Keratinocyte (primary cell): ENCODE measurements at regions not wholly inside any gene's neighbourhood (a gene's known extent, or its start where the extent isn't known, plus 50 kb on each side); places are given as distances from the start of the nearest gene placed in this dataset.
"Not testable (repeated sequence)": the region's sequence is repeated elsewhere in the genome, so short reads cannot be mapped to it uniquely, and the experiment has no call there.

Source experiments
- DNase-seq: peaks from one replicate; pipeline ENCODE4 v3.0.0-alpha.2; 2011; ENCODE audit warnings: low read depth, missing footprints, low spot score
- FAIRE-seq: peaks from 2 replicates; lab custom pipeline; 2011; peaks lifted over from hg19 to GRCh38; lab: Jason Lieb, UNC
- H2AFZ ChIP-seq: 2 replicates; pipeline ENCODE4 v1.6.0; 2012; ENCODE audit warnings: low read length, control low read depth, inconsistent platforms; ENCODE audit not compliant: control insufficient read depth
- H3K27ac ChIP-seq: 2 replicates; pipeline ENCODE4 v1.5.1; 2011; ENCODE audit warnings: low read length; ENCODE audit not compliant: control insufficient read depth, insufficient read depth
- H3K27me3 ChIP-seq: 3 replicates; pipeline ENCODE4 v1.6.0; 2011; ENCODE audit warnings: low read length; ENCODE audit not compliant: control insufficient read depth, insufficient read depth; ENCODE audit errors: extremely low read depth
- H3K36me3 ChIP-seq, 2 experiments: 2 replicates in 1 of 2; 3 replicates in 1 of 2; pipeline ENCODE4 v1.5.1; 2011; ENCODE audit warnings: low read length in 2 of 2, mild to moderate bottlenecking in 1 of 2; ENCODE audit not compliant: control insufficient read depth in 2 of 2, insufficient read depth in 2 of 2; ENCODE audit errors: extremely low read depth in 1 of 2
- H3K4me1 ChIP-seq: 3 replicates; pipeline ENCODE4 v1.5.1; 2011; ENCODE audit warnings: low read length; ENCODE audit not compliant: control insufficient read depth, insufficient read depth; ENCODE audit errors: extremely low read depth
- H3K4me2 ChIP-seq: 3 replicates; pipeline ENCODE4 v1.6.0; 2011; ENCODE audit warnings: low read depth, low read length; ENCODE audit not compliant: control insufficient read depth, insufficient read depth; ENCODE audit errors: extremely low read depth
- H3K4me3 ChIP-seq, 3 experiments: fragments of 200-600 bp in 1 of 3; sonication (generic) in 1 of 3; 2 replicates in 2 of 3; 3 replicates in 1 of 3; pipeline ENCODE4 v1.5.1; 2011 to 2016; ENCODE audit warnings: low read length in 3 of 3, mild to moderate bottlenecking in 3 of 3, control low read depth in 2 of 3, inconsistent platforms in 1 of 3, low read depth in 1 of 3, mixed read lengths in 1 of 3, mixed run types in 1 of 3, moderate library complexity in 1 of 3; ENCODE audit not compliant: control insufficient read depth in 2 of 3, insufficient read depth in 2 of 3; ENCODE audit errors: extremely low read depth in 1 of 3
- H3K79me2 ChIP-seq: 2 replicates; pipeline ENCODE4 v1.6.0; 2012; ENCODE audit warnings: low read length; ENCODE audit not compliant: control insufficient read depth, insufficient read depth
- H3K9ac ChIP-seq: 3 replicates; pipeline ENCODE4 v1.6.0; 2011; ENCODE audit warnings: low read length; ENCODE audit not compliant: control insufficient read depth, insufficient read depth; ENCODE audit errors: extremely low read depth
- H3K9me1 ChIP-seq: 3 replicates; pipeline ENCODE4 v1.6.0; 2011; ENCODE audit warnings: low read length; ENCODE audit not compliant: control insufficient read depth, insufficient read depth; ENCODE audit errors: extremely low read depth
- H3K9me3 ChIP-seq: 2 replicates; pipeline ENCODE4 v1.5.1; 2012; ENCODE audit warnings: low read depth, low read length; ENCODE audit not compliant: control insufficient read depth
- H4K20me1 ChIP-seq: 3 replicates; pipeline ENCODE4 v1.6.0; 2011; ENCODE audit warnings: low read length; ENCODE audit not compliant: control insufficient read depth, insufficient read depth; ENCODE audit errors: extremely low read depth
- CTCF ChIP-seq, 3 experiments: IDR thresholded peaks in 1 of 3; conservative IDR thresholded peaks in 1 of 3; optimal IDR thresholded peaks in 1 of 3; 2 replicates in 2 of 3; 3 replicates in 1 of 3; pipeline versions ENCODE3 to v1.5.1; 2011; ENCODE audit warnings: low read length in 3 of 3, mild to moderate bottlenecking in 3 of 3, moderate library complexity in 2 of 3, control low read depth in 1 of 3, inconsistent platforms in 1 of 3; ENCODE audit not compliant: insufficient read depth in 2 of 3; ENCODE audit errors: extremely low read depth in 1 of 3
- EZH2 ChIP-seq: IDR thresholded peaks from one replicate; pipeline ENCODE4 v1.6.1; 2012; ENCODE audit warnings: inconsistent platforms, mild to moderate bottlenecking, low read length, moderate library complexity
- dilution Hi-C: fragments of 300-500 bp; cut with MboI; formaldehyde crosslinking; loops from one replicate; pipeline ENCODE4 v1.7.0; 2020; ENCODE audit warnings: low sequenced_read_pairs; ENCODE audit not compliant: extremely low pct_ligation_motif_present

DNA sequence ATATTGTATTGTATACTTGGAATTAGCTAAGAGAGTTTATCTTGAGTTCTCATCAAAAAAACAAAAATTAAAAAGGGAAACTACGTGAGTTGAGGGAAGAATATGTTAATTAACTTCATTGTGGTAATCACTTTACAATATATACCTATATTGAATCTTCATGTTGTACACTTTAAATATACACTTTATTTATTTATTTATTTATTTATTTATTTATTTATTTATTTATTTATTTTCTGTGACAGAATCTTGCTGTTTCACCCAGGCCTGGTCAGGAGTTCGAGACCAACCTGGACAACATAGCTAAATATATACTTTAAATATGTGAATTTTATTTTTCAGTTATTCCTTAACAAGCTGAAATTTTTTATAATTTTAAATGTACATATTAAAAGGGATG lies 74.1 kb downstream of the VIP start:
- no peaks in the 10 kb centered on the region for H4K20me1 ChIP-seq
- no peaks in the 10 kb centered on the region for H3K79me2 ChIP-seq
- no peaks in the 10 kb centered on the region for H3K9me1 ChIP-seq
- H3K9me3 ChIP-seq = no peaks in the 10 kb centered on the region
- TF ChIP-seq EZH2 = no peak
- TF ChIP-seq CTCF (optimal IDR thresholded peaks at IDR 0.05 in 1 of 3, IDR thresholded peaks at IDR 0.05 in 1 of 3, conservative IDR thresholded peaks at IDR 0.05 in 1 of 3; ENCODE audit: extremely low read depth in 1 of 3, insufficient read depth in 2 of 3, low read length in 3 of 3) = no peak
- H3K27me3 ChIP-seq = no peaks in the 10 kb centered on the region
- H3K4me3 ChIP-seq = no peak overlapping the region
- no peak for FAIRE-seq
- H3K9ac ChIP-seq = no peak overlapping the region
- H3K4me2 ChIP-seq = no peak overlapping the region
- no peak for DNase-seq
- dilution Hi-C loops = no loop called here
- H3K27ac ChIP-seq = no peak overlapping the region
- no peaks in the 10 kb centered on the region for H3K36me3 ChIP-seq
- H2AFZ ChIP-seq = no peak overlapping the region
- H3K4me1 ChIP-seq = no peaks in the 10 kb centered on the region

DNA sequence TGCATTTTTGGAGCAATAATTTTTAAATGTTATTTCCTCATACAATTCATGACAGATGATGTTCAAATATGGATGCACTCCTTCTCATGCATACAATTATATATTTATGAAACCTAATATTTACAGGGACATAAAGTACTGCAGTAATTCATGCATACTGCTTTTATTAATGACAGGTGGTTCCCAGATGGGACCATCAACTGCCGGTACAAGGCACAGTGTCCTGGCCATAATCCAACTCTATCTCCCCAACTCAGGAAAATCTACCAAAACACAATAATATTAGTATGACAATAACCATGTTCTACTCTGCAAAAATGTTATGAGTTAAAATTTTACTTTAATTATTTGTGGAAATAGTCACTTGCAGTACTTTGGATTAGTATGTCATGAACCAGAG lies 77.8 kb downstream of the VIP start:
- no peak for DNase-seq
- H3K27ac ChIP-seq = no peak overlapping the region
- H4K20me1 ChIP-seq = no peaks in the 10 kb centered on the region
- FAIRE-seq = no peak
- no peak overlapping the region for H2AFZ ChIP-seq
- TF ChIP-seq EZH2 (no peak), CTCF (optimal IDR thresholded peaks at IDR 0.05 in 1 of 3, IDR thresholded peaks at IDR 0.05 in 1 of 3, conservative IDR thresholded peaks at IDR 0.05 in 1 of 3; ENCODE audit: extremely low read depth in 1 of 3, insufficient read depth in 2 of 3, low read length in 3 of 3) (no peak)
- H3K4me2 ChIP-seq = no peak overlapping the region
- dilution Hi-C loops = no loop called here
- no peaks in the 10 kb centered on the region for H3K4me1 ChIP-seq
- no peaks in the 10 kb centered on the region for H3K79me2 ChIP-seq
- H3K4me3 ChIP-seq = no peak overlapping the region
- H3K36me3 ChIP-seq = no peaks in the 10 kb centered on the region
- no peaks in the 10 kb centered on the region for H3K27me3 ChIP-seq
- H3K9ac ChIP-seq = no peak overlapping the region
- no peaks in the 10 kb centered on the region for H3K9me3 ChIP-seq
- no peaks in the 10 kb centered on the region for H3K9me1 ChIP-seq

DNA sequence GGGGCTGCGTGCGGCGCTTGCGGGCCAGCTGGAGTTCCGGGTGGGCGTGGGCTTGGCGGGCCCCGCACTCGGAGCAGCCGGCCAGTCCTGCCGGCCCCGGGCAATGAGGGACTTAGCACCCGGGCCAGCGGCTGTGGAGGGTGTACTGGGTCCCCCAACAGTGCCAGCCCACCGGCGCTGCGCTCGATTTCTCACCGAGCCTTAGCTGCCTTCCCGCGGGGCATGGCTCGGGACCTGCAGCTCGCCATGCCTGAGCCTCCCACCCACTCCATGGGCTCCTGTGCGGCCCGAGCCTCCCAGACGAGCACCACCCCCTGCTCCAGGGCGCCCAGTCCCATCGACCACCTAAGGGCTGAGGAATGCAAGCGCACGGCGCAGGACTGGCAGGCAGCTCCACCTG lies 83.8 kb downstream of the VIP start:
- H3K27me3 ChIP-seq, DNase-seq, H3K9me3 ChIP-seq, H4K20me1 ChIP-seq, H3K9ac ChIP-seq, H3K4me3 ChIP-seq, H3K36me3 ChIP-seq, H3K9me1 ChIP-seq, H3K79me2 ChIP-seq, H3K4me1 ChIP-seq, FAIRE-seq, dilution Hi-C loops, H3K27ac ChIP-seq, H2AFZ ChIP-seq, H3K4me2 ChIP-seq: not testable (repeated sequence)
